NCI-H510A (cell line): ENCODE measurements at regions not wholly inside any gene's neighbourhood (a gene's known extent, or its start where the extent isn't known, plus 50 kb on each side); places are given as distances from the start of the nearest gene placed in this dataset.
"Not testable (repeated sequence)": the region's sequence is repeated elsewhere in the genome, so short reads cannot be mapped to it uniquely, and the experiment has no call there.

Experiments used
- DNase-seq: peaks from one replicate; lab custom pipeline; 2025; lab: John Stamatoyannopoulos, UW

- DNase-seq = no peak
These were observed 66.7 kb upstream of the EIF5 start for GRCh38 chr14:103267226-103267910.

- no peak for DNase-seq
These were observed 62.8 kb upstream of the EIF5 start for GRCh38 chr14:103271189-103271588.

GRCh38 chr14:103273145-103273744 lies 60.8 kb upstream of the EIF5 start:
- DNase-seq = no peak

GRCh38 chr14:103273745-103274615 lies 60.1 kb upstream of the EIF5 start:
- no peak for DNase-seq

- DNase-seq = no peak
These were observed 59.0 kb upstream of the EIF5 start for GRCh38 chr14:103275000-103275399.

- DNase-seq = no peak
These were observed 56.1 kb upstream of the EIF5 start for GRCh38 chr14:103277931-103278330.

- DNase-seq = no peak
These were observed 54.7 kb upstream of the EIF5 start for GRCh38 chr14:103279142-103280025.

- DNase-seq = no peak
These were observed 53.6 kb upstream of the EIF5 start for GRCh38 chr14:103280278-103280928.

- DNase-seq = peak; percentile 12
These were observed 52.4 kb upstream of the EIF5 start for GRCh38 chr14:103281496-103282231.

- not testable (repeated sequence) for DNase-seq
These were observed 51.7 kb upstream of the EIF5 start for GRCh38 chr14:103282309-103282708.

- no peak for DNase-seq
These were observed 51.1 kb upstream of the EIF5 start for GRCh38 chr14:103282932-103283331.

GRCh38 chr14:103283916-103284315 lies 50.1 kb upstream of the EIF5 start:
- no peak for DNase-seq
